ENCODE measurements at regions not wholly inside any gene's neighbourhood (a gene's known extent, or its start where the extent isn't known, plus 50 kb on each side); places are given as distances from the start of the nearest gene placed in this dataset.

DNA sequence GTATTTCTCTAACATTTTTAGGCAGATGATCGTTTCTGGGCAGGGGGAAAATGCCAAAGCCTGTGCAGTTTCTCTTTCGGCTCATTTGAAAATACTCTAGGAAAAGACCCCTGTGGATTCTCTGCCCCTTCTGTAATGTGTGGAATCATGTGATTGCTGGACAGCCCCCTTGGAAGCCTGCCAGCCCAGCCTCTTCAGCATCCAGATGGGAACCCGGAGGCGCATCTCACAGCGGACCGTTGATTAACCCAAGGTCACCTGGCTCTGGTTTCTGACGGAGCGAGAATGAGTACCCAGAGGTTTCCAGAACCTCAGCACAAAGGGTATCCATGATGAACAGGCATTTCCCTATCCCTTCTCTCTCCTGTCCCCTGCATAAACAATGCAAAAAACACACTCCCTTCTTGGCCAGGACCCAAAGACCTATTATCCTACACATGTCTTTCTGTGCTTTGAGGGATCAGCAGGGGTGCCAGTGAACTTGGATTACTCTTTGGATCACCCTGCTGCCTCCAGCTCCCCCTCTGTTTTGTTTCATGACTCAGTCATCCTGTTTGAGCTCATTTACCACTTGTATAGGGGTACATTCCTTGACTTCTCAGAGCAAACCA lies 957.1 kb upstream of the RBFOX1 start:
- TF ChIP-seq, protein P1, sequence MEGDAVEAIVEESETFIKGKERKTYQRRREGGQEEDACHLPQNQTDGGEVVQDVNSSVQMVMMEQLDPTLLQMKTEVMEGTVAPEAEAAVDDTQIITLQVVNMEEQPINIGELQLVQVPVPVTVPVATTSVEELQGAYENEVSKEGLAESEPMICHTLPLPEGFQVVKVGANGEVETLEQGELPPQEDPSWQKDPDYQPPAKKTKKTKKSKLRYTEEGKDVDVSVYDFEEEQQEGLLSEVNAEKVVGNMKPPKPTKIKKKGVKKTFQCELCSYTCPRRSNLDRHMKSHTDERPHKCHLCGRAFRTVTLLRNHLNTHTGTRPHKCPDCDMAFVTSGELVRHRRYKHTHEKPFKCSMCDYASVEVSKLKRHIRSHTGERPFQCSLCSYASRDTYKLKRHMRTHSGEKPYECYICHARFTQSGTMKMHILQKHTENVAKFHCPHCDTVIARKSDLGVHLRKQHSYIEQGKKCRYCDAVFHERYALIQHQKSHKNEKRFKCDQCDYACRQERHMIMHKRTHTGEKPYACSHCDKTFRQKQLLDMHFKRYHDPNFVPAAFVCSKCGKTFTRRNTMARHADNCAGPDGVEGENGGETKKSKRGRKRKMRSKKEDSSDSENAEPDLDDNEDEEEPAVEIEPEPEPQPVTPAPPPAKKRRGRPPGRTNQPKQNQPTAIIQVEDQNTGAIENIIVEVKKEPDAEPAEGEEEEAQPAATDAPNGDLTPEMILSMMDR (IDR thresholded peaks at IDR 0.05) = no peak
- TF ChIP-seq POLR2A (IDR thresholded peaks at IDR 0.05) = no peak
